GM23338 (cell line): ENCODE measurements at regions not wholly inside any gene's neighbourhood (a gene's known extent, or its start where the extent isn't known, plus 50 kb on each side); places are given as distances from the start of the nearest gene placed in this dataset.

ENCODE experiments used
- ATAC-seq: fragments of 200-7000 bp; cut with Tn5 transposase; 3 replicates; pipeline ENCODE4 v1.9.1; 2020
- DNase-seq: peaks from one replicate; pipeline ENCODE4 v3.0.0-alpha.2; 2015; ENCODE audit warnings: low spot score
- H2AFZ ChIP-seq: fragments of 200-600 bp; sonication (generic); 2 replicates; pipeline ENCODE4 v1.8.0; 2016; ENCODE audit warnings: antibody characterized with exemption, mild to moderate bottlenecking, moderate library complexity
- H3F3A ChIP-seq: fragments of 200-600 bp; sonication (generic); replicated peaks from 2 replicates; pipeline ENCODE4 v1.8.0; 2017; ENCODE audit warnings: antibody characterized with exemption, mixed run types, low read depth
- H3K27ac ChIP-seq: fragments of 200-600 bp; sonication (generic); 2 replicates; pipeline ENCODE4 v1.6.1; 2016; ENCODE audit warnings: low read depth
- H3K27me3 ChIP-seq: fragments of 200-600 bp; sonication (generic); 2 replicates; pipeline ENCODE4 v1.8.0; 2016; ENCODE audit warnings: mild to moderate bottlenecking, mixed run types, moderate library complexity; ENCODE audit not compliant: insufficient read depth
- H3K36me3 ChIP-seq: fragments of 200-600 bp; sonication (generic); 2 replicates; pipeline ENCODE4 v1.8.0; 2016; ENCODE audit warnings: mild to moderate bottlenecking; ENCODE audit not compliant: insufficient read depth
- H3K4me1 ChIP-seq: fragments of 200-600 bp; sonication (generic); 2 replicates; pipeline ENCODE4 v1.8.0; 2016; ENCODE audit warnings: mild to moderate bottlenecking, moderate library complexity; ENCODE audit not compliant: insufficient read depth
- H3K4me2 ChIP-seq: fragments of 200-600 bp; sonication (generic); 2 replicates; pipeline ENCODE4 v1.7.1; 2017; ENCODE audit warnings: mixed run types
- H3K4me3 ChIP-seq: fragments of 200-600 bp; sonication (generic); 2 replicates; pipeline ENCODE4 v1.6.1; 2016; ENCODE audit warnings: mixed run types
- H3K79me2 ChIP-seq: fragments of 200-600 bp; sonication (generic); replicated peaks from 2 replicates; pipeline ENCODE4 v1.8.0; 2017; ENCODE audit warnings: mild to moderate bottlenecking; ENCODE audit not compliant: insufficient read depth
- H3K9me2 ChIP-seq: fragments of 200-600 bp; sonication (generic); 2 replicates; pipeline ENCODE4 v1.8.0; 2017; ENCODE audit not compliant: insufficient read depth
- H4K20me1 ChIP-seq: fragments of 200-600 bp; sonication (generic); replicated peaks from 2 replicates; pipeline ENCODE4 v1.8.0; 2017; ENCODE audit warnings: mild to moderate bottlenecking; ENCODE audit not compliant: insufficient read depth
- H3K27ac Mint-ChIP-seq: 2 replicates; pipeline ENCODE4 v1.8.0; 2020; ENCODE audit warnings: inconsistent platforms, mild to moderate bottlenecking, moderate library complexity, mixed read lengths
- H3K27me3 Mint-ChIP-seq: 3 replicates; pipeline ENCODE4 v1.8.0; 2022; ENCODE audit warnings: low read depth, mild to moderate bottlenecking, moderate library complexity, mixed read lengths, inconsistent platforms; ENCODE audit not compliant: insufficient read depth, poor library complexity
- H3K36me3 Mint-ChIP-seq: 3 replicates; pipeline ENCODE4 v1.8.0; 2021; ENCODE audit warnings: low read depth, mild to moderate bottlenecking, inconsistent platforms, moderate library complexity, mixed read lengths
- H3K4me1 Mint-ChIP-seq: 3 replicates; pipeline ENCODE4 v1.8.0; 2020; ENCODE audit warnings: mild to moderate bottlenecking, inconsistent platforms, mixed read lengths
- H3K4me3 Mint-ChIP-seq: 3 replicates; pipeline ENCODE4 v1.8.0; 2021; ENCODE audit warnings: moderate library complexity, mild to moderate bottlenecking, inconsistent platforms, mixed read lengths
- H3K9me3 Mint-ChIP-seq: 3 replicates; pipeline ENCODE4 v1.8.0; 2020; ENCODE audit warnings: moderate library complexity, mild to moderate bottlenecking, inconsistent platforms, mixed read lengths
- CREB1 ChIP-seq: fragments of 250-450 bp; sonication (Bioruptor Pico); IDR thresholded peaks from 2 replicates; pipeline ENCODE4 v1.5.0; 2020; ENCODE audit warnings: low read depth, mild to moderate bottlenecking, moderate library complexity
- CTCF ChIP-seq, 2 experiments: fragments of 200-600 bp in 1 of 2; sonication (generic) in 1 of 2; conservative IDR thresholded peaks; 2 replicates each; pipeline versions ENCODE4 v1.5.1 to v1.6.1; 2016 to 2017; ENCODE audit warnings: antibody characterized with exemption in 2 of 2, low read depth in 2 of 2, mild to moderate bottlenecking in 2 of 2, moderate library complexity in 1 of 2
- ETS1 ChIP-seq: IDR thresholded peaks from 2 replicates; pipeline ENCODE4 v1.6.1; 2016; ENCODE audit warnings: antibody characterized with exemption
- EZH2 ChIP-seq: fragments of 200-600 bp; sonication (generic); IDR thresholded peaks from one replicate; pipeline ENCODE4 v1.8.0; 2017; ENCODE audit warnings: antibody characterized with exemption, mild to moderate bottlenecking, low read depth; ENCODE audit not compliant: unreplicated experiment
- EZH2phosphoT487 ChIP-seq: fragments of 200-600 bp; sonication (generic); IDR thresholded peaks from one replicate; pipeline ENCODE4 v1.8.1; 2018; ENCODE audit warnings: antibody characterized with exemption; ENCODE audit not compliant: unreplicated experiment
- JUNB ChIP-seq: IDR thresholded peaks from one replicate; pipeline ENCODE4 v1.6.1; 2016; ENCODE audit warnings: antibody characterized with exemption; ENCODE audit not compliant: unreplicated experiment
- NANOG ChIP-seq: IDR thresholded peaks from 2 replicates; pipeline ENCODE4 v1.6.1; 2016; ENCODE audit warnings: antibody characterized with exemption, borderline replicate concordance
- POLR2AphosphoS5 ChIP-seq: IDR thresholded peaks from 2 replicates; pipeline ENCODE4 v1.6.1; 2016; ENCODE audit warnings: antibody characterized with exemption, low read depth
- REST ChIP-seq: IDR thresholded peaks from one replicate; pipeline ENCODE4 v1.6.1; 2018; ENCODE audit warnings: antibody characterized with exemption; ENCODE audit not compliant: unreplicated experiment
- STAT1 ChIP-seq: IDR thresholded peaks from one replicate; pipeline ENCODE4 v1.6.1; 2016; ENCODE audit warnings: antibody characterized with exemption; ENCODE audit not compliant: unreplicated experiment
- ZNF114 ChIP-seq: fragments of 250-450 bp; sonication (Bioruptor Pico); IDR thresholded peaks from 2 replicates; pipeline ENCODE4 v1.5.0; 2020; ENCODE audit warnings: mild to moderate bottlenecking, moderate library complexity
- ZNF331 ChIP-seq: fragments of 250-450 bp; sonication (Bioruptor Pico); IDR thresholded peaks from 2 replicates; pipeline ENCODE4 v1.5.0; 2020; ENCODE audit warnings: low read depth, mild to moderate bottlenecking, moderate library complexity
- ZNF462 ChIP-seq: fragments of 250-450 bp; sonication (Bioruptor Pico); IDR thresholded peaks from 2 replicates; pipeline ENCODE4 v1.5.0; 2020; ENCODE audit warnings: mild to moderate bottlenecking, moderate library complexity

GRCh38 chr20:20827992-20828597 is 115.7 kb upstream of the RALGAPA2 start:
- Mint-ChIP-seq H3K4me3 (no peak overlapping the region), H3K27ac (no peak overlapping the region), H3K4me1 (peaks cover 5% of the 10 kb centered on the region; the same call in 1 of the 3 replicates), H3K27me3 (peaks cover 16% of the 10 kb centered on the region), H3K9me3 (peaks cover 34% of the 10 kb centered on the region), H3K36me3 (peaks cover 29% of the 10 kb centered on the region)
- no peaks in the 10 kb centered on the region for H4K20me1 ChIP-seq
- no peaks in the 10 kb centered on the region for H3K79me2 ChIP-seq
- no peaks in the 10 kb centered on the region for H3F3A ChIP-seq
- H3K27me3 ChIP-seq, result no peaks in the 10 kb centered on the region
- no peak overlapping the region for H3K4me3 ChIP-seq
- no peaks in the 10 kb centered on the region for H3K4me1 ChIP-seq
- TF ChIP-seq REST (no peak), CTCF (conservative IDR thresholded peaks at IDR 0.05; ENCODE audit: low read depth in 2 of 2) (no peak), CREB1 (no peak), ETS1 (no peak), ZNF114 (CRISPR knock-in tag) (no peak), JUNB (no peak), STAT1 (no peak), ZNF331 (no peak), POLR2AphosphoS5 (no peak), EZH2 (no peak), NANOG (no peak), ZNF462 (no peak), EZH2phosphoT487 (no peak)
- H3K36me3 ChIP-seq, result no peaks in the 10 kb centered on the region
- H3K4me2 ChIP-seq, result no peak overlapping the region
- no peak overlapping the region for H3K27ac ChIP-seq
- H3K9me2 ChIP-seq, result no peaks in the 10 kb centered on the region; the same call in 1 of the 2 replicates
- ATAC-seq (no peak), DNase-seq (no peak)
- H2AFZ ChIP-seq, result no peak overlapping the region
